GM12872 (cell line): ENCODE measurements at regions not wholly inside any gene's neighbourhood (a gene's known extent, or its start where the extent isn't known, plus 50 kb on each side); places are given as distances from the start of the nearest gene placed in this dataset.

Source experiments
- TF ChIP-seq, protein P1 (sequence below): IDR thresholded peaks from 3 replicates; pipeline ENCODE4 v1.5.1; 2011; ENCODE audit warnings: low read depth, mild to moderate bottlenecking, low read length, moderate library complexity; ENCODE audit not compliant: insufficient read depth

DNA sequence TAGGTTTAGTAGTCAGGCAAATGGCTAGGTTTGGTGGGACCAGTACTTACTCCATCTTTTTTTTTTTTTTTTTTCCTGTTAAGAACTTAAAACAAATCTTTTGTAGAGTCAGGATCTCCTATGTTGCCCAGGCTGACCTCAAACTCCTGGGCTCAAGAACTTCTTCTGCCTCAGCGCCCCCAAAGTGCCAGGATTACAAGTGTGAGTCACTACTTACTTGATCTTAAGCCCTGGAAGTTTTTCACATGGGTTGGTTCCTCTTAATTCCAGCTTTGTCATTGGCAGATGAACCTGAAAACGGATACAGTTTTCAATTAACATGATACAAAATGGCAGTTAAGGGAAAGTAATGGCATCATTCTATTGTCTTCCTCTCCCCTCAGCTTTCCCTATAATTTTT, 179.4 kb upstream of the JAG1 start:
- TF ChIP-seq, protein P1, sequence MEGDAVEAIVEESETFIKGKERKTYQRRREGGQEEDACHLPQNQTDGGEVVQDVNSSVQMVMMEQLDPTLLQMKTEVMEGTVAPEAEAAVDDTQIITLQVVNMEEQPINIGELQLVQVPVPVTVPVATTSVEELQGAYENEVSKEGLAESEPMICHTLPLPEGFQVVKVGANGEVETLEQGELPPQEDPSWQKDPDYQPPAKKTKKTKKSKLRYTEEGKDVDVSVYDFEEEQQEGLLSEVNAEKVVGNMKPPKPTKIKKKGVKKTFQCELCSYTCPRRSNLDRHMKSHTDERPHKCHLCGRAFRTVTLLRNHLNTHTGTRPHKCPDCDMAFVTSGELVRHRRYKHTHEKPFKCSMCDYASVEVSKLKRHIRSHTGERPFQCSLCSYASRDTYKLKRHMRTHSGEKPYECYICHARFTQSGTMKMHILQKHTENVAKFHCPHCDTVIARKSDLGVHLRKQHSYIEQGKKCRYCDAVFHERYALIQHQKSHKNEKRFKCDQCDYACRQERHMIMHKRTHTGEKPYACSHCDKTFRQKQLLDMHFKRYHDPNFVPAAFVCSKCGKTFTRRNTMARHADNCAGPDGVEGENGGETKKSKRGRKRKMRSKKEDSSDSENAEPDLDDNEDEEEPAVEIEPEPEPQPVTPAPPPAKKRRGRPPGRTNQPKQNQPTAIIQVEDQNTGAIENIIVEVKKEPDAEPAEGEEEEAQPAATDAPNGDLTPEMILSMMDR = no peak

DNA sequence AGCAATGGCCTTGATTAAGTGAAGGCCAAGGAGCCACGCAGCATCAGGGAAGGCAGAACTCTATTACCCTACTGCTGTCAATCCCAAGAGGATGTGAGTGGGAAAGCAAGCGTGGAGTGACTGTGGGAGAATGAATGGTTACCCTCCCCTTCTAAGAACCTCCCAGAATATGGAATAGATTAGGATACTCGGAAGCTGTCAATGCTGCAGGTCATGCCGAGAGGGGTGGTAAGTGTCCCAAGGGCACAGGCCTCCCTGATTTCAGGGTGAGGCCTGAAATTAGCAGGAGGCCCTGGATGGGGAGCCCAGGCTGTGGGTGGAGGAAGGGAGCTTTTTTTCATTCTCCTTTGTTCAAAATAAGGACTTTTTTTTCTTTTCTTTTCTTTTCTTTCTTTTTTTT, 179.9 kb upstream of the JAG1 start:
- TF ChIP-seq, protein P1 = no peak

DNA sequence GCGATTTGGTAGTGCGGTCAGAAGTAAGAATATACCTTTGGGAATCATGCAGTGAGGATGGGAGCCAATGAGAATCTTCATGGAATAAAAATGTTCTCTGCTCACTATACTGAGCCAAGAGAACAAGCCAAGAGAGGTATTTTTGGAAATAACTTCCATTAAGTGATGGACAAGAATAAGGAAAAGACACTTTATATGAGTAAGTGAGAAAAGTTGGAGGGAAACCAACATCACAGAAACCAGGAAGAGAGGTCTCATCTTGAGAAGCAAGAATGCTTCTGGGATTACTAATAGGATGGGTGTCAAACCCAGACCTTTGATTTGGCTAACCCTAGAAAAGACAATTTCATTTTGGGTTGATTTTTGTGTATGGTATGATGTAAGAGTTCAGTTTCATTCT, 181.2 kb upstream of the JAG1 start:
- TF ChIP-seq, protein P1 = no peak

DNA sequence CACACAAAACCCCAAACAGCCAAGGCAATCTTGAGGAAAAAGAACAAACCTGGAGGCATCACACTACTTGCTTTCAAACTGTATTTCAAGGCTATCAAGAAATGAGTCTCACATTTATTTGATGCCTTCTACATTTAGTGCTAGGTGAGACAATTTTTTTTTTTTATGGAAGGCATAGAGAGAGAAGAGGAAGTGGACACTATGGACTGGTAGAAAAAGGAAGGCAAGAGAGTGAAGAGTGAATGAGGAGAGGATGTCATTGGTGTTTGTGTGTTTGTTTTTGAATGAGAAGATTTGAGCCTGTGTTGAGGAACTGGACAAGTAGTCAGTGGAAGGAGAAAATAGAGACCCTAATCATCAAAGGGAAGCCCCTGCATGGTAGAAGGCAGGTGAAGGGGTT, 182.0 kb upstream of the JAG1 start:
- TF ChIP-seq, protein P1 = no peak

DNA sequence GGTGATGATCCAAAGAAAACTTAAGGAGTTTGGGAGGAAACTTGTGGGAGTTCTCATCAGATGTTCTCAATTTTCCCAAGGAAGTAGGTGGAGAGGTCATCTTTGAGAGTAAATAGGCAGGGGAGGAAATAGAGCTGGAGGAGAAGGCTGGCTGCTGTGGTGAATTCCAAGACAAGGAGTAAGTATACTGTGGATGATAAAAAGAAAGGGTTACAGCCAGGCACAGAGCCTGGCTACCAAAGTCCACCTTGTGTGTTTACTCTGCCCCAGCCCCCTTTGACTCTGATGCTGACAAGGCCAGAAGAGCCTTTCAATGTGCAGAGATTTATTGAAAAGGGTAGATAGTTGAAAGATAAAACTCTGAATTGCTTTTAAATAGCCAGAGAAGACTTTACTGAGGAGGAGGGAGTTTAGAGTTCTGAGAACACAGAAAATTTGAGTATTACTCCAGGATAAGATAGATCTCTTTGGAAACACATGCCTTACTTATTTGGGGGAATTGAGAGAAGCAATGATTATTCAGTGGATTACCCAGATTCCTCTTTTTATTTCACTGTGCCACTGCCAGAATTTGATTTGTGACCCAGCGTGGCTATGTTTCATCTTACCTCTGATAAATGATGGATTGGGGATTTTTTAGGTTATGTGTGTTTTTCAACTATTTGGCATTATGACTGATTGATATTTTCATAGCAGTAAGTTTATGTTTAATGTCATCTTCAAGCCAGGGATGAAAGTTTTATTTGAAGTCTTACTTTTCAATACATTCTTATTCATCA, 182.6 kb upstream of the JAG1 start:
- TF ChIP-seq, protein P1 = no peak

DNA sequence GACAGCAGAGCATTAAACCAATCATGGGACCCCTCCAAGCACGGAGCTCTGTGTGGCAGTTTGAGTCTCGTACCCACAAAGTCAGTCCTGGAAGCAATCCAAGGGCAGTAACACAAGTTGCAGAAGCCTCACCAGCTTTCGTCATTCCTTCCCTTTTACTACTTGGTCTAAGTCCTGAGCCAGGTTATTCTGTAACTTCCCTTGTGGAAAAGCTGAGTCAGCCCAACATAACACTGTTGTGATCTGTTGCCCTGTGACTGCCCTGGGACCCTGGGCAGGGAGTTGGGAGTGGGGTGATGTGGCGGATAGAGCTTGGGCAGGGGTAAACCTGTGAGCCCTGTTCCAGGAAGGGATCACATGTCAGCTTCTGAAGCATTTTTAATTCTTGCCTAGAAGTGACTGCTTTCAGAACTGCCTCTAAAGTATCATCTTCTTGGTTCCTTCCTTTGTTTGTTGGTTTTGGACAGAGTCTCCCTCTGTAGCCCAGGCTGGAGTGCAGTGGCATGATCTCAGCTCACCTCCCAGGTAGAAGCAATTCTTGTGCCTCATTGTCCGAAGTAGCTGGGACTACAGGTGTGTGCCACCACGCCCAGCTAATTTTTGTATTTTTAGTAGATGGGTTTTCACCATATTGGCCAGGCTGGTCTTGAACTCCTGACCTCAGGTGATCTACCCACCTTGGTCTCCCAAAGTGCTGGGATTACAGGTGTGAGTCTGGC, 183.7 kb upstream of the JAG1 start:
- TF ChIP-seq, protein P1 = no peak

DNA sequence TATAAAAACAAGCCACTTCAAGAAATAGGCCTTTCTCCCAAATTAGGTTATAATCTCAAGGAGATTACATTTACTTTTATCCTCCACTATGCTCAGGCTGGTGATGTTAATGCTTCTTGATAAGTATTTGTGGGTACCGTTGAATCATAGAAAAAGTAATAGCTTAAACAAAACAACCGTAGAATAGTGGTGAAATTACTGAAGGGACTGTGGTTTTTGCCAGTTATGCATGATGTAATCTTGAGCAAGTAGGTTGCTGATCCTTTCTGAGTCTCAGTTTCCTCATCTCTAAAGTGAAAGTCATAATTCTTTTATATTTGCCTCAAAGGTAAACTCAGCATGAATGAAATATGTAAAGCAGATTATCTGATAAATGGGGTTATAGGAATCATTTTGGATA, 187.3 kb upstream of the JAG1 start:
- TF ChIP-seq, protein P1 = no peak
